GM20431 (cell line): ENCODE measurements at regions not wholly inside any gene's neighbourhood (a gene's known extent, or its start where the extent isn't known, plus 50 kb on each side); places are given as distances from the start of the nearest gene placed in this dataset.
"Not testable (repeated sequence)": the region's sequence is repeated elsewhere in the genome, so short reads cannot be mapped to it uniquely, and the experiment has no call there.

Experiments
- in situ Hi-C: fragments of 300-500 bp; cut with MseI, MboI; formaldehyde crosslinking; loops from one replicate; pipeline ENCODE4 v1.15.0; 2020; ENCODE audit warnings: low sequenced_read_pairs; ENCODE audit not compliant: unreplicated experiment

DNA sequence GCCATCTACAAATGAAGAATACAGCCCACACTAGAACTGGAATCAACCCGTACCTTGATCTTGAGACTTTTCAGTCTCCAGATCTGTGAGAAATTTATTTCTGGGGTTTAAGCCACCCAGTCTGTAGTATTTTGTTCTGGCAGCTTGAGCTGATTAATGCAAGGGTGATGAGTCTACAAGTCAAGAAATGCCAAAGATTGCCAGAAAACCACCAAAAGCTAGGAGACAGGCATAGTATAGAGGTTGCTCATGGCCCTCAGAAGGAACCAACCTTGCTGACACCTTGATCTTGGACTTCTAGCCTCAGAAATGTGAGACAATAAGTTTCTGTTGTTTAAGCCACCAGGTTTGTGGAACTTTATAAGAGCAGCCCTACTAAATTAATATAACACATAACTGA is 428.2 kb upstream of the KLF12 start:
- in situ Hi-C loops: no loop called here

- in situ Hi-C loops: no loop called here
Observed at GRCh38 chr13:74561155-74561554, 427.0 kb upstream of the KLF12 start.

DNA sequence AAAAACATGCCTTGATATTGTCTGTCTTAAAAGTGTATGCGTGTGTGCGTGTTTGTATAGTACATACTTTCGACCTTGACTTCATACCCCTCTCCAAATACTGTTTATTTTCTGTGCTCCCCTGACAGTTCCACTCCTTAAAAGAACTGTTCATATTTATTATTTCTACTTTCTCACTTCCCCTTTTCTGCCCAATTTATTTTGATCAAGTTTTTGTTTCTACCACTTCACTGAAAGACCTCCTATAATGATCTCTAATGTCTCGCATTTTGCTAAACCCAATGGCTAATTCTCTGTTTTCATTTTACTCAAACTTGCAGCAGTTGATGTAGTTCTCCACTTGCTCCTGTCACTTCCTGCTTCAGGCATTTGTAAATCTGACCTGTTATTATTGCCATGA is 426.1 kb upstream of the KLF12 start:
- in situ Hi-C loops: no loop called here

GRCh38 chr13:74557870-74558269 is 423.7 kb upstream of the KLF12 start:
- in situ Hi-C loops: no loop called here

- in situ Hi-C loops: no loop called here
Observed at GRCh38 chr13:74555651-74556420, 421.6 kb upstream of the KLF12 start.

- in situ Hi-C loops: no loop called here
Observed at GRCh38 chr13:74555276-74555625, 421.0 kb upstream of the KLF12 start.

DNA sequence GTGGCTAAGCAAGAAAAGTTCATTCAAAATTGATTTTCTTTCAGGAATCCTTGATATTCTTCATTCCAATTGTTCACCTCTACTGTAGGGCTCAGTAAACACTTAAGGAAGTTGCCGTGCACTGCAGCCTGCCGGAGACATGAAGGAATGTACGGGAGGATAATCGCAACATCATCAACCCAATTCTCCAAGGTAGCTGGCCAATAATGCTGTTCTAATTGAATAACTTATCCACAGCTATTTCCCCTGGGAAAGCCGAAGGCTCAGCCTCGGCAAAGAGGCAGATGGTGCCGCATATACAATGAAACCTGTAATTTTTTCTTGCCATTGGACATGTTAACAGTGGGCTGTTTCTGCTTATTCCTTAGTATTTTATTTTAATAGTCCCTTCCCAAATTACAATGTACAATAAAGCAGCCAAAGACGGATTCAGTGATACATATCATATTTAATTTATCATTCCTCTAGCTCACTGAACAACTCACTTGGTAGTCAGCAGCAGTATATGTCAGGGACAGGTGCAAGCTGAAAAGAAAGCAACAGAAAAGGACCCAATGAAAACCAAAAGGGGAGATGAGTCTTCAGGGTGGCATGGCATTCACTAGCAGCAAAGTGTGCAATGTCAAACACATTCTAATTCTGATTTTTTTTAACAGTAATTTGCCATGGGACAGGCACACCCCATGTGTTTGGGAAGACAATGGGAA is 420.5 kb upstream of the KLF12 start:
- in situ Hi-C loops: no loop called here

DNA sequence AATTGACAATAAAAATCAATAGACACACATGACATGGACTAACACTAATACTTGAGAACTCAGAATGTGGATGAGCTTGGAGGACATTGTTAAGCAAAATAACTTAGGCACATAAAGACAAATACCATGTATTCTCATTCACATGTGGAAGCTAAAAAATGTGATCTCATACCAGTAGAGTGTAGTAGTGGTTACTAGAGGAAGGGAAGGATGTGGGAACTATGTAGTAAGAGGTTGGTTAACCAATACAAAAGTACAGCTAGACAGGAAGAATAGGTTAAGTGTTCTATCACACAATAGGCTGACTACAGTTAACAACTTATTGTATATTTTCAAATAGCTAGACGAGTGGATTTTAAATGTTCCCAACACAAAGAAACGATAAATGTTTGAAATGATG is 415.8 kb upstream of the KLF12 start:
- in situ Hi-C loops: no loop called here

- in situ Hi-C loops: not testable (repeated sequence)
Observed at GRCh38 chr13:74536649-74537048, 402.4 kb upstream of the KLF12 start.

DNA sequence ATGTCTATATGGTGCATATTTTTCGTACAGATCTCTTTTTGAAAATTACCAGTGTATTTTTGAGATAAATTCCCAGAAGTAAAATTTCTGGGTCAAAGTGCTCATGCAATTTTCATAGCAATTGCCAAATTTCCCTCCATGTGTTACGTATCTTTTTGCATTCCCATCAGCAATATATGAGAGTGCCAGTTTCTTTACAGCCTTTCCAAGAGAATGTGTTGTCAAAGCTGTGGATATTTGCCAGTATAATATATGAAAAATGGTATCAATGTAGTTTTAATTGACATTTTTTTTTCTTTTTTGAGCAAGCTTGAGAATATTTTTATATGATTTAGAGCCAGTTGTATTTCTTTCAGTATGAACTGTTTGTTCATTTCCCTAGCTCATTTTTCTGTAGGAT is 399.0 kb upstream of the KLF12 start:
- in situ Hi-C loops: no loop called here

GRCh38 chr13:74530011-74530410 is 395.8 kb upstream of the KLF12 start:
- in situ Hi-C loops: no loop called here

DNA sequence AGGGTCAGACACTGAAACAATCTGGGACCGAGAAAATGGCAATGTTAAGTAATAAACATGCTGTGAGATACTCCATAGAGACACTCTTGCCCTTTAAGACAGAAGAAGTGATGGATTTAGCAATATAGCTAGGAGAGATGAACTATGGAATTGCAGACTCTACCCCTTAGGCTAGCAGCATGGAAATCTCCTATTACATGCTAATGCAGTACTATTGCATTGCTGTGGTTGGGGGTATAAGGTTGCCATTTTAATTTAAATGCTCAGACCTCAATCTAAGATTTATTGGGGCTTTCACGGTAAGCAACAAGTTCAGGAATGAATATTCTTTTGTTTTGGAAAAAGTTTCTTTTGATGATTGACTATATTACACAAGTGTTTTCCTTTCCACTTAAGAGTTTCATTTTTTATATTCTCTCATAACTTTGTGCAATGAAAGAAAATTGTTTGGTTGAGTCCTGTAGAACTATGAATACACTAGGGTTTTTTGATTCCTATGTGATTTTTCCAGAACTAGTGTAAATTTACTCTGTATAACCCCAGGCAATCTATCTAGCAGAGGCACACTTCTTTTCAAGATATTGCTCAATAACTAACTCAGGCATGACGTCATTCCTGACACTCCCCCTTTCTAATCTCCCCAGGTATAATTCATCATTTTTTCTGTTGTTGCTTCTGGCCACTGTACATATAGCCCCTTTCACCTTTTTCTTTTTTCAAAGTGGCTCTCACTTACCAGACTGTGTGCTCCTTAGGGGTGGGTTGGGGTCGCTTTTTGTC is 394.7 kb upstream of the KLF12 start:
- in situ Hi-C loops: no loop called here

DNA sequence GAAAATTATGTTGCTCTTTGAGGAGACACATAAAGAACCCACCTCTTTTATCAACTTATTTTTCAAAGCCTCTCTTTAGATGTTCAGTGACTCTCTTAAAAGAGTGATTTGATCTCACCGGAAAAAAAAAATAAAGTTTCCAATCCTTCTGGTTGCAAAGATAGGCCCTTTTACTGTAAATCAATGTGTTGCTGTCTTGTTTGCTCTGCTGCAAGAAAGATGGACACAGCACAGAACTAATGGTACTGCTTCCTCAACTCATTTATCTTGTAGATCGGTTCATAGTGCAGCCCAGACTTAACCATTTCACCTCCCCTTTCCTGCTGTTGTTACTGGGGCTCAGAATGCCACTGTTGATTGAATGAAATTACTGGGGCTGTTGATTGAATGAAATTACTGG is 388.9 kb upstream of the KLF12 start:
- in situ Hi-C loops: no loop called here

DNA sequence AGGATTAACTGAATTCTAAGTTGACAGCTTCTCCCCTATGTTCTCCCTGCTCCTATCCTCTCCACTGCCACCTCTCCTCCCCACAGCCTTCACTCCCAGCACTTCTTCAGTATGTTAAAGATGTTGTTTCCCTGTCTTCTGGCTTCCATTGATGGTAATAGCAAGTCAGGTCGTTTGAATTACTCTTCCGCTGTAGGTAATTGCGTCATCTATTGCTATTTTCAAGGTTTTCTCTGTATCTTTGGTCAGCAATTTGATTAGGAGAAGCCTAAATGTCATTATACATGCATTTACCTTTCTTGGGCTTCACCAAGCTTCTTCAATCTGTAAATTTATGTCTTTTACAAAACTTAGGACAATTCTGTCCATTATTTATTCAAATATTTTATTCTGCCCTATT is 377.3 kb upstream of the KLF12 start:
- in situ Hi-C loops: no loop called here

DNA sequence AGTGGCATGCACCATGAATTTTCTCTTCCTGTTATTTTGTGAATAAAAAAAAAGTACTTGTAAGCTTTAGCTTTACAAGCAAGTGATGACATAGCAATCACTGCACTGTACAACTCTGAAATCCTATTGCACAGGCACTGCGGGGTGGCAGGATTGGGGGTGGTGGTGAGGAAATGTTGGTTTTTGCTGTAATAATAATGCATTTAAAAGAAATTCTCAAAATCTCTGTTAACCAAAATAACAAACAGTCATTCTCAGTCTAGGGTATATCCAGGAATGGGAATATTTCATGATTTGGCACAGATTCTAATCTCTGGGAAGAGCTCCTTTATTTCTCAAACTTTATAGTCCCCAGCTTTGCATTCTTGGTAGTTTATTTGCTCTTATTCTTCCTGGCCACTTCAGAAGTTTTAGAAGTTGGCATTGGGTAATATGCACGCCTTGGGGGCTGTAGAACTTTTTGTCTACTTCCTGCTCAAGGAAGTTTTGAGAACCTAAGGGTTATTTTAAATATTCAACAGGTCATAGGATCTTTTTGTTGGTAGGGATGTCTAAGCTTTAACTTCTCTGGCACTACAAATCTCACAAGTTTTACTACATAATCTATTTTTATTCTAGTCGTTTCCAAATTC is 353.0 kb upstream of the KLF12 start:
- in situ Hi-C loops: no loop called here

- in situ Hi-C loops: no loop called here
Observed at GRCh38 chr13:74485757-74486156, 351.6 kb upstream of the KLF12 start.

DNA sequence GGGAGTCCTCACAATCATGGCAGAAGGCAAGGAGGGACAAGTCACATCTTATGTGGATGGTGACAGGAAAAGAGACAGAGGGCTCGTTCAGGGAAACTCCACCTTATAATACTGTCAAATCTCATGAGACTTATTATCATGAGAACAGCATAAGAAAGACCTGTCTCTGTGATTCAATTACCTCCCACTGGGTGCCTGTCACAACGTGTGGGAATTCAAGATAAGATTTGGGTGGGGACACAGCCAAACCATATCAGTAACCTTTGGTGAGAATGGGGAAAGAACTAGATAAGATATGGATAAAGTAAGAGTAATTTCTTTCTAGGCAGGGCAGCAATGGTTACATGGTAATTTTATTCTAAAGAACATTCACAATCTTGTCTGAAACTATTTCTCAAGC is 344.9 kb upstream of the KLF12 start:
- in situ Hi-C loops: no loop called here

DNA sequence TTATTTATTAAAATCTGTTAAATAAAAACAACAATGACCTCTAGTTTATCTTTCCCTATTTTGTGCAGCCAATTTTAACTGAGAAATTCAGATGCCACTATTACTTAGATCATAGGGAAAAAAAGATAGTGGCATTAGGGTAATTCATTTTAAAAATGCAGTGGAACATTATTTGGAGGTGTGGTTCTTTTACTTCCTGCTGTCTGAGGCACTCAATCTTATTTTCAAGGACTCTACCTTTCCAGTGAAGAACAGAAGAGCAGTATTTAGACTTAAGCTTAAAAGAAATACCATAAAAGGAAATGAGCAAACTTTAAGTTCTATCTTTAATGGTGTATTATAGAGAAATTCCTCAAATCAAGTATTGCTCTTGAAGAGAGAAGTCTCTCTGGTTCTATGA is 342.6 kb upstream of the KLF12 start:
- in situ Hi-C loops: no loop called here

- in situ Hi-C loops: no loop called here
Observed at GRCh38 chr13:74476365-74476764, 342.2 kb upstream of the KLF12 start.

- in situ Hi-C loops: no loop called here
Observed at GRCh38 chr13:74466864-74467263, 332.7 kb upstream of the KLF12 start.

GRCh38 chr13:74466020-74466419 is 331.8 kb upstream of the KLF12 start:
- in situ Hi-C loops: no loop called here
